ENCODE measurements at regions not wholly inside any gene's neighbourhood (a gene's known extent, or its start where the extent isn't known, plus 50 kb on each side); places are given as distances from the start of the nearest gene placed in this dataset.

DNA sequence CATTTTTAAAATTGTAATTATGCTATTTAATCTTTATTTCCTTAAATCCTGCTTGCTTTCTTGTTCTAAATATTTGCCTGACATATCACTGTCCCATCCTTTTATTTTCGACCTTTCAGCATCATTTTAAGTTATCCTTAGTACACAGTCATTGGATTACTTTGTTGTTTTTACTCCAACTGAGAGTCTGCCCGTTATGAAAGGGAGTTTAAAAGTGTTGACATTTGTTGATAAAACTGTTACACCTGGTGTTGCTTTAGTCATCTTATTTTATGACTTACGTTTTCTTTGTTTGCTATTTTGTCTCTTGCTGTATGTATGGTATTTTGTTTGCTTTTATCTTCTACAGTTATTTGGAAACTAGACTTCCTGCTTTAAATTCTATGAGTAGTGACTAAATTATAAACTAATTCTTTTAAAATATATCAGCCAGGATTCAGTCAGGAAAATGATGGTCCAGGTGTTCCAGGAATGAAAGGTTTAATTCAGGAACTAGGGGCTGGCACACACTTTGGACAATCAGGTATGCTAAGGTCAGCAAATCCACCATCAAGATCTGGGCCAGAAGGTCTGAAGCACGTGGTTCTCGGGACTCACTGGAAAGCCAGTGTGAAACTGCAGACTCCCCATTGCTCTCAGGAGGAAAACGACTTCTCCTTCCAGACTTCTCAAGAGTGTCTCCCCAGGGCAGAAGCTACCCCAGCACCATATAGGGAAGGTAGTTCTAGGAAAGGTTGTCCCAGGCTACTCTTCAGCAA, 86.0 kb downstream of the RASSF10 start:
- TF ChIP-seq, protein P1, sequence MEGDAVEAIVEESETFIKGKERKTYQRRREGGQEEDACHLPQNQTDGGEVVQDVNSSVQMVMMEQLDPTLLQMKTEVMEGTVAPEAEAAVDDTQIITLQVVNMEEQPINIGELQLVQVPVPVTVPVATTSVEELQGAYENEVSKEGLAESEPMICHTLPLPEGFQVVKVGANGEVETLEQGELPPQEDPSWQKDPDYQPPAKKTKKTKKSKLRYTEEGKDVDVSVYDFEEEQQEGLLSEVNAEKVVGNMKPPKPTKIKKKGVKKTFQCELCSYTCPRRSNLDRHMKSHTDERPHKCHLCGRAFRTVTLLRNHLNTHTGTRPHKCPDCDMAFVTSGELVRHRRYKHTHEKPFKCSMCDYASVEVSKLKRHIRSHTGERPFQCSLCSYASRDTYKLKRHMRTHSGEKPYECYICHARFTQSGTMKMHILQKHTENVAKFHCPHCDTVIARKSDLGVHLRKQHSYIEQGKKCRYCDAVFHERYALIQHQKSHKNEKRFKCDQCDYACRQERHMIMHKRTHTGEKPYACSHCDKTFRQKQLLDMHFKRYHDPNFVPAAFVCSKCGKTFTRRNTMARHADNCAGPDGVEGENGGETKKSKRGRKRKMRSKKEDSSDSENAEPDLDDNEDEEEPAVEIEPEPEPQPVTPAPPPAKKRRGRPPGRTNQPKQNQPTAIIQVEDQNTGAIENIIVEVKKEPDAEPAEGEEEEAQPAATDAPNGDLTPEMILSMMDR (IDR thresholded peaks at IDR 0.05), result no peak
- TF ChIP-seq POLR2A (IDR thresholded peaks at IDR 0.05) (no peak), POLR2AphosphoS5 (IDR thresholded peaks at IDR 0.05) (no peak), EP300 (IDR thresholded peaks at IDR 0.05) (no peak)
